Mesothelial cell of epicardium (in vitro differentiated cells): ENCODE measurements at regions not wholly inside any gene's neighbourhood (a gene's known extent, or its start where the extent isn't known, plus 50 kb on each side); places are given as distances from the start of the nearest gene placed in this dataset.

Experiments used
- DNase-seq, 2 experiments: peaks; one replicate each; pipeline ENCODE4 v3.0.0; 2021; ENCODE audit warnings: low spot score in 2 of 2; ENCODE audit not compliant: unreplicated experiment in 2 of 2
- H3K27ac Mint-ChIP-seq: 2 replicates; pipeline ENCODE4 v1.8.0; 2021; ENCODE audit warnings: mixed read lengths
- H3K27me3 Mint-ChIP-seq: 2 replicates; pipeline ENCODE4 v1.8.0; 2021; ENCODE audit warnings: low read depth, mixed read lengths
- H3K36me3 Mint-ChIP-seq: 2 replicates; pipeline ENCODE4 v1.8.0; 2021; ENCODE audit warnings: mixed read lengths
- H3K4me1 Mint-ChIP-seq: 2 replicates; pipeline ENCODE4 v1.8.0; 2021; ENCODE audit warnings: mixed read lengths
- H3K4me3 Mint-ChIP-seq: 2 replicates; pipeline ENCODE4 v1.8.0; 2021; ENCODE audit warnings: mild to moderate bottlenecking, moderate library complexity, mixed read lengths
- H3K9me3 Mint-ChIP-seq: 2 replicates; pipeline ENCODE4 v1.8.0; 2021; ENCODE audit warnings: mixed read lengths
- TF ChIP-seq, protein P1 (sequence below): fragments of 200-600 bp; sonication (generic); IDR thresholded peaks from one replicate; pipeline ENCODE4 v1.5.0; 2021; ENCODE audit warnings: antibody characterized with exemption; ENCODE audit not compliant: unreplicated experiment

DNA sequence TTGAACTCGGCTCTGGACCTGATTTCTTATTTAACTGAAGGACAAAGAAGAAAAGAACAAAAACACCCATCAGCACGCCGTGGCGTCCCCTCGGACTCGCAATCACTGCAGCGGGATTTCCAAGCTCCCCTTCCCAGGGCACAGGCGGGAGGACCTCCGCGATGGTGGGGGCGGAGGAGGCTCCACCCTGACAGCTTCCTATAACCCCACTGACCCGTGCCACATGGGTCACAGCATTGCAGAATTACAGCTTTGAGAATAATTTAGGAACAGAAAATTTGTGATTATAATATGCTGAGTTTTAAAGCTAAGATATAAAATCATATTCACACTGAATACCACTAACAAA is 129.7 kb upstream of the SEC61G start:
- H3K36me3 Mint-ChIP-seq, result no peaks in the 10 kb centered on the region
- no peak for DNase-seq
- H3K4me1 Mint-ChIP-seq, result peaks cover 6% of the 10 kb centered on the region
- no peak overlapping the region for H3K27ac Mint-ChIP-seq
- H3K4me3 Mint-ChIP-seq, result peak overlapping the region; percentile 71
- TF ChIP-seq, protein P1, sequence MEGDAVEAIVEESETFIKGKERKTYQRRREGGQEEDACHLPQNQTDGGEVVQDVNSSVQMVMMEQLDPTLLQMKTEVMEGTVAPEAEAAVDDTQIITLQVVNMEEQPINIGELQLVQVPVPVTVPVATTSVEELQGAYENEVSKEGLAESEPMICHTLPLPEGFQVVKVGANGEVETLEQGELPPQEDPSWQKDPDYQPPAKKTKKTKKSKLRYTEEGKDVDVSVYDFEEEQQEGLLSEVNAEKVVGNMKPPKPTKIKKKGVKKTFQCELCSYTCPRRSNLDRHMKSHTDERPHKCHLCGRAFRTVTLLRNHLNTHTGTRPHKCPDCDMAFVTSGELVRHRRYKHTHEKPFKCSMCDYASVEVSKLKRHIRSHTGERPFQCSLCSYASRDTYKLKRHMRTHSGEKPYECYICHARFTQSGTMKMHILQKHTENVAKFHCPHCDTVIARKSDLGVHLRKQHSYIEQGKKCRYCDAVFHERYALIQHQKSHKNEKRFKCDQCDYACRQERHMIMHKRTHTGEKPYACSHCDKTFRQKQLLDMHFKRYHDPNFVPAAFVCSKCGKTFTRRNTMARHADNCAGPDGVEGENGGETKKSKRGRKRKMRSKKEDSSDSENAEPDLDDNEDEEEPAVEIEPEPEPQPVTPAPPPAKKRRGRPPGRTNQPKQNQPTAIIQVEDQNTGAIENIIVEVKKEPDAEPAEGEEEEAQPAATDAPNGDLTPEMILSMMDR, result no peak
- H3K9me3 Mint-ChIP-seq, result peaks cover 5% of the 10 kb centered on the region
- H3K27me3 Mint-ChIP-seq, result peaks cover 32% of the 10 kb centered on the region

GRCh38 chr7:54897891-54898290 is 120.9 kb upstream of the EGFR start:
- H3K4me3 Mint-ChIP-seq, result no peak overlapping the region
- H3K36me3 Mint-ChIP-seq, result no peaks in the 10 kb centered on the region
- no peak for DNase-seq
- H3K27me3 Mint-ChIP-seq, result peaks cover 31% of the 10 kb centered on the region
- H3K9me3 Mint-ChIP-seq, result no peaks in the 10 kb centered on the region
- TF ChIP-seq, protein P1, result no peak
- no peak overlapping the region for H3K27ac Mint-ChIP-seq
- H3K4me1 Mint-ChIP-seq, result no peaks in the 10 kb centered on the region

GRCh38 chr7:54898659-54899340 is 120.0 kb upstream of the EGFR start:
- no peaks in the 10 kb centered on the region for H3K9me3 Mint-ChIP-seq
- no peaks in the 10 kb centered on the region for H3K4me1 Mint-ChIP-seq
- TF ChIP-seq, protein P1, result no peak
- peaks cover 30% of the 10 kb centered on the region for H3K27me3 Mint-ChIP-seq
- DNase-seq, result no peak
- no peak overlapping the region for H3K27ac Mint-ChIP-seq
- no peak overlapping the region for H3K4me3 Mint-ChIP-seq
- no peaks in the 10 kb centered on the region for H3K36me3 Mint-ChIP-seq

DNA sequence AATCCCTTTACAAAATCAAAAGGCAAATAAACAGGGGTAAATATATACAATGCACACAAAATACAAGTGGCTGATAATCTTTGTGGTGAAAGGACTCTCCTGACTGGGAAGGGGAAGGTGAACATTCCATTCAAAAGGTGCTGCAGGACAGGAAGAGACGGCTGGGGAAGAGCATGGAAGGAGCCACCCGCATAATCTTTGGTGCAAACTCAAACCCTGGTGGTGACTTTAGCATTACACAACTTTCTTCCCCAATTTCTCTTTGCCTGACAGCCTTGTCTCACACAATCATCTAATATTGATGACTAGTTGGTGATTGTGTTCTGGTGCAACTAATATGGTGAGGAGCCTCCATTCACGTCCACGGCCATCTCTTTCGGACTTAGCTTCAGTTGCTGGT is 117.0 kb upstream of the EGFR start:
- no peak overlapping the region for H3K4me3 Mint-ChIP-seq
- H3K36me3 Mint-ChIP-seq, result no peaks in the 10 kb centered on the region
- no peaks in the 10 kb centered on the region for H3K9me3 Mint-ChIP-seq
- H3K4me1 Mint-ChIP-seq, result no peaks in the 10 kb centered on the region
- H3K27ac Mint-ChIP-seq, result no peak overlapping the region
- H3K27me3 Mint-ChIP-seq, result peaks cover 25% of the 10 kb centered on the region
- TF ChIP-seq, protein P1, result peak; percentile 24
- no peak for DNase-seq

DNA sequence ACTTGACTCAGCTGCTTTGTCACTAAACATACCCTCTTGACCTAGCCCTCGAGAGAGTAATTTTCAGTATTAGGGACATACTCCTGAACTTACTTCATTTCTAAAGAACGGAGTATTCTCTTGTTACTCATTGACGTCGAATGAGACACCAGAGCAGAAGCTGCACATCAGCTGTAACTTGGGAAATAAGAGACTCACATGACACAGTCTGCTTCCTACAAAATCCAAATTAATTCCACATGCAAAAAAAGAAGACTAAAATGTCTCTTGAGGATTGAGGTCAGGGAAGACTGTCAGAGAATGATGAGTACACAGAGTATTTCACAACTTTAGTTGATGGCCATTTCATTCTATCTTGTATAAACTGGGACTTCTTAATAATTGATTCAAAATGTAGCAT is 114.7 kb upstream of the EGFR start:
- Mint-ChIP-seq H3K27ac (no peak overlapping the region), H3K4me3 (no peak overlapping the region), H3K27me3 (peaks cover 16% of the 10 kb centered on the region), H3K36me3 (no peaks in the 10 kb centered on the region), H3K9me3 (no peaks in the 10 kb centered on the region), H3K4me1 (no peaks in the 10 kb centered on the region)
- DNase-seq, result no peak
- TF ChIP-seq, protein P1, result no peak

DNA sequence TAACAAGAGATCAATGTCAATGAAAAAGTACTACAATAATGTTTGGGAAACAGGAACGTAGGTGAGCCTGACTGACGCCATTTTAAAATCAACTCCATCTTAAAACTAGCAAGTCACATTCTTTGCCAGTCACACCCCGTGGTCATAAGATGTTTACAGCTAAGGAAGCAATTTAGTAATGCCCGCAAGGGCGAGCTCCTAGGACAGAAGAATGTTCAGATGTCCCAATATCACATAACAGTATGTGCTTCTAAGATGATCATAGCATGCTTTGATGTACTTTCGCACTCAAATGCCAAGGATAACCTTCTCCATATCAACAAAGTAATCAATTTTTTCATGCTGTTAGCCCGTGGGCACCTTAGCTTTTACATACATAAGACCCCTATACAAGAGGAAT is 113.8 kb upstream of the EGFR start:
- no peaks in the 10 kb centered on the region for H3K36me3 Mint-ChIP-seq
- H3K4me3 Mint-ChIP-seq, result no peak overlapping the region
- H3K9me3 Mint-ChIP-seq, result no peaks in the 10 kb centered on the region
- DNase-seq, result no peak
- TF ChIP-seq, protein P1, result no peak
- H3K4me1 Mint-ChIP-seq, result no peaks in the 10 kb centered on the region
- no peak overlapping the region for H3K27ac Mint-ChIP-seq
- H3K27me3 Mint-ChIP-seq, result peaks cover 15% of the 10 kb centered on the region
